NB4 (cell line): ENCODE measurements at regions not wholly inside any gene's neighbourhood (a gene's known extent, or its start where the extent isn't known, plus 50 kb on each side); places are given as distances from the start of the nearest gene placed in this dataset.

Experiments used
- POLR2A ChIP-seq: IDR thresholded peaks from 2 replicates; pipeline ENCODE4 v1.6.1; 2011; ENCODE audit warnings: mild to moderate bottlenecking; ENCODE audit not compliant: insufficient read length; ENCODE audit errors: extremely low read depth
- TF ChIP-seq, protein P1 (sequence below): IDR thresholded peaks from one replicate; pipeline ENCODE4 v1.5.1; 2012; ENCODE audit warnings: low read depth, low read length
- TF ChIP-seq, protein P2 (sequence below): IDR thresholded peaks from 2 replicates; pipeline ENCODE4 v1.6.1; 2011; ENCODE audit warnings: low read depth, low read length

DNA sequence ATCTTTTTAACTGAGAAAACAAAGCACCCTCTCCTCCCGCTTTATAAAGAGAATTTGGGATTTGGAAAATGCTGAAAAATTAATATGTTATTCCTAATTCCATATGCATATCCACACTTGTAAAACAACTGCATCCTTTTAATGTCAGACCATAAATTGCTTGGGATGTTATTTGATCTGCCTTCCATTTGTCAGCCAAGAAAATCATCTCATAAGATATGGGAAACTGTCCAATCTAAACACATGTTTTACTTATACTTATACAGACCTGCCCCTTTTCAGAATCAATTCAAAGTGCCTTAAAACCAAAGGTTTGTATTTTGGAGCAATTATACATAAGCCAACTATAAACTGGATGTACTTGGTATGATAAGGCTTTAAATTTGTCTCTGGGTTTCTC, 595.5 kb upstream of the PFKP start:
- TF ChIP-seq, protein P1, sequence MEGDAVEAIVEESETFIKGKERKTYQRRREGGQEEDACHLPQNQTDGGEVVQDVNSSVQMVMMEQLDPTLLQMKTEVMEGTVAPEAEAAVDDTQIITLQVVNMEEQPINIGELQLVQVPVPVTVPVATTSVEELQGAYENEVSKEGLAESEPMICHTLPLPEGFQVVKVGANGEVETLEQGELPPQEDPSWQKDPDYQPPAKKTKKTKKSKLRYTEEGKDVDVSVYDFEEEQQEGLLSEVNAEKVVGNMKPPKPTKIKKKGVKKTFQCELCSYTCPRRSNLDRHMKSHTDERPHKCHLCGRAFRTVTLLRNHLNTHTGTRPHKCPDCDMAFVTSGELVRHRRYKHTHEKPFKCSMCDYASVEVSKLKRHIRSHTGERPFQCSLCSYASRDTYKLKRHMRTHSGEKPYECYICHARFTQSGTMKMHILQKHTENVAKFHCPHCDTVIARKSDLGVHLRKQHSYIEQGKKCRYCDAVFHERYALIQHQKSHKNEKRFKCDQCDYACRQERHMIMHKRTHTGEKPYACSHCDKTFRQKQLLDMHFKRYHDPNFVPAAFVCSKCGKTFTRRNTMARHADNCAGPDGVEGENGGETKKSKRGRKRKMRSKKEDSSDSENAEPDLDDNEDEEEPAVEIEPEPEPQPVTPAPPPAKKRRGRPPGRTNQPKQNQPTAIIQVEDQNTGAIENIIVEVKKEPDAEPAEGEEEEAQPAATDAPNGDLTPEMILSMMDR = no peak
- TF ChIP-seq, protein P2, sequence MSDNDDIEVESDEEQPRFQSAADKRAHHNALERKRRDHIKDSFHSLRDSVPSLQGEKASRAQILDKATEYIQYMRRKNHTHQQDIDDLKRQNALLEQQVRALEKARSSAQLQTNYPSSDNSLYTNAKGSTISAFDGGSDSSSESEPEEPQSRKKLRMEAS = no peak
- no peak for TF ChIP-seq POLR2A
